Thyroid gland (tissue), 4 donors: ENCODE measurements at regions not wholly inside any gene's neighbourhood (a gene's known extent, or its start where the extent isn't known, plus 50 kb on each side); places are given as distances from the start of the nearest gene placed in this dataset.

Experiments used
- CTCF ChIP-seq, 6 experiments: fragments of 200-600 bp in 3 of 6; fragments of 450-650 bp in 3 of 6; sonication (generic) in 3 of 6; IDR thresholded peaks; one replicate each; pipeline ENCODE4 v1.5.1; 2016 to 2019; ENCODE audit warnings: antibody characterized with exemption in 6 of 6, mild to moderate bottlenecking in 2 of 6, inconsistent platforms in 1 of 6, moderate library complexity in 1 of 6
- POLR2A ChIP-seq, 2 donors: fragments of 450-650 bp; IDR thresholded peaks; one replicate each; pipeline ENCODE4 v1.6.1; 2017; ENCODE audit warnings: antibody characterized with exemption in 2 of 2, mild to moderate bottlenecking in 2 of 2, moderate library complexity in 1 of 2

GRCh38 chr10:21003240-21003822 lies 106.2 kb upstream of the NEBL start:
- TF ChIP-seq CTCF (IDR thresholded peaks at IDR 0.05) (no peak), POLR2A (IDR thresholded peaks at IDR 0.05) (no peak)
